HG03196 (cell line): ENCODE measurements at regions not wholly inside any gene's neighbourhood (a gene's known extent, or its start where the extent isn't known, plus 50 kb on each side); places are given as distances from the start of the nearest gene placed in this dataset.
"Not testable (repeated sequence)": the region's sequence is repeated elsewhere in the genome, so short reads cannot be mapped to it uniquely, and the experiment has no call there.

Source experiments
- ATAC-seq: cut with Tn5 transposase; IDR thresholded peaks from one replicate; pipeline ENCODE4 v1.9.1; 2021; ENCODE audit not compliant: unreplicated experiment

DNA sequence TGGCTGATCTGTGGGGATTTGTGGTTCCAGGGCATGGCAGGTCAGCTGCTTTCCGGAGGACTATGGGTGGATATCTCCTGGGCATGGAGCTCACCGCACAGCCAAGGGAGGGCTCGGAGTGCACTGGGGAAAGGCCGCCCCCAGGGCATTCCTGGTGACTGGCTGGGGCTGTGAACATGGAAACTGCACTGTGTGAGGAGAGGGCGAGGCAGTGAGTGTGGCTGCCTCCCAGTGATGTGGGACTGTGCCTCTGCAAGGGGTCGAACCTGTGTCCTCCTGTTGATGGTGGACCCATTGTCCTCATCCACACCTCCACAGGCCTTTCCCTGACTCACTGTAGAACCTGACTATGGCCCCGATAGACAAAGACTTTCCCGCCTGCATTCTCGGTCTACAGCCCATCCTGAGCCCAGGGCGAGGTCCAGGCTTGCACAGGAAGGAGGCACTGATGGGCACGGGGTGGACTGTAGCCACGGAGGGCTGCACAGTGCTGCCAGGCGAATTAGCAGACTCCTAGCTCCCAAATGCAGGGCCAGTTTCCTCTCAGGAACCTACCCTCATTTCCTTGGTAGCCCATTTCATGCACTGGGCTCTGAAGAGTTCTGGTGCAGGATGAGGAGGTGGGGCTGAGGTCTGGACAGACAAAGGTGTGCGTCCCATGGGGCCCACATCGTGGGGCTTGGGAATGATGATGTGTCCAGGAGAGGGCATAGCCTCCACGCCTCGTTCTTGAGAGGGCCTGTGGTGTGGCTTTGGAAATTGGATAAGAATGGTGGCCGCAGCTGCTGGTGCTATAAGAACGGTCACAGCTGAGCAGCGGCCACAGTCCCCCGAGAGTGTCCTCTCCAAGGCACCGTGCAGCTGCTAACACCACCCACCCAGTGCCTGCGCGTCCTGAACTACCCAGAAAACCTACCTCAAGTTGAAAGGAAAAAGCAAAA lies 415.1 kb downstream of the TMEM121 start:
- ATAC-seq = no peak

DNA sequence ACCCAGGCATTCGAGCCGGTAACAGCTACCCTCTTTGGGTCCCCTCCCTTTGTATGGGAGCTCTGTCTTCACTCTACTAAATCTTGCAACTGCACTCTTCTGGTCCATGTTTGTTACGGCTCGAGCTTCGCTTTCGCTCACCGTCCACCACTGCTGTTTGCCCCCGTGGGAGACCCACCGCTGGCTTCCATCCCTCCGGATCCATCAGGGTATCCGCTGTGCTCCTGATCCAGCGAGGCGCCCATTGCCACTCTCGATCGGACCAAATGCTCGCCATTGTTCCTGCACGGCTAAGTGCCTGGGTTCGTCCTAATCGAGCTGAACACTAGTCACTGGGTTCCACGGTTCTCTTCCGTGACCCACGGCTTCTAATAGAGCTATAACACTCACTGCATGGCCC lies 416.3 kb downstream of the TMEM121 start:
- not testable (repeated sequence) for ATAC-seq

- no peak for ATAC-seq
Observed at GRCh38 chr14:105943973-105944602, 417.7 kb downstream of the TMEM121 start.

DNA sequence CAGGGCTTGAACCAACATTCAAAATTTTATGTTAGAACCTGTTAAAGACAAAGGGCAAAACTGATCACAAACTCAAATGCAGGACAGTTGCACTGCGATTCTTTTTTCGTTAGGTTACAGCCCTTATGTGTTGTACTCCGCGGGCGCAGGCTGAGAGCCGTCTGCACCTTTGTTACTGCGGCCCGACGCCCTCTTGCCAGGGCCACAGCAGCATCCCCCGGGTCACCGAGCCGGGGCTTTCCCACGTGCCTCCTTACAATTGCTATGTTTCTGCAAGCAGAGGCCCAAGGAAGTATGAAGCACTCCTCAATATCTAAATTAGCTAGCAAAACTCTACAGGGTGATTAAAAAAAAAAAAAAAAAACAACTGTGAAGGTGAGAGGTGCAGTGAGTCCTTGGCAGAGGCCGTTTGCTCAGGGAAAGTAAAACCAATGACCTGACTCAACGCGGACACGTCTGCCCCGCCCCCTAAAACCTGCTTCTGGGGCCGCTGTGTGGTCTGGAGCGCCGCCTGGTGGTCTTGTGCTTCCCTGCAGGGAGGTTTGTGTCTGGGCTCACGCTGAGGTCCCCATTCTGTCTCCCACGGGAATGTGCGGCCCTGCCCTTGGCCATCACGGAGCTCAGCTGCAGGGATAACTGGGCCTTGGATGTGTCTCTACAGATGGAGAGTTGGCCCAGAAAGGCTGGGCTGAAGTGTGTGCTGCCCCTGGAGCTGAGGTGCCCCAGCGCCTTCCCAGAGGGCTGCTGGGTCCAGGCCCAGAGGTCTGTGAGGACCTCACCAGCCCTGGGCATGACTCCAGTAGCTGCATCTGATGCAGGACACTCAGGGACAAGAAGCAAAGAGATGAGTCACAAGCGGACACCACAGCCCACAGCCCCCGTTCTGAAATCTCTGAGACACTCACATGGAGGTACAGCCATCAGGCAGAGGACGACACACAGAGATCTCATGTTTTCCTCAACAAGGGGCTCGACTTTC lies 418.5 kb downstream of the TMEM121 start:
- ATAC-seq = no peak

DNA sequence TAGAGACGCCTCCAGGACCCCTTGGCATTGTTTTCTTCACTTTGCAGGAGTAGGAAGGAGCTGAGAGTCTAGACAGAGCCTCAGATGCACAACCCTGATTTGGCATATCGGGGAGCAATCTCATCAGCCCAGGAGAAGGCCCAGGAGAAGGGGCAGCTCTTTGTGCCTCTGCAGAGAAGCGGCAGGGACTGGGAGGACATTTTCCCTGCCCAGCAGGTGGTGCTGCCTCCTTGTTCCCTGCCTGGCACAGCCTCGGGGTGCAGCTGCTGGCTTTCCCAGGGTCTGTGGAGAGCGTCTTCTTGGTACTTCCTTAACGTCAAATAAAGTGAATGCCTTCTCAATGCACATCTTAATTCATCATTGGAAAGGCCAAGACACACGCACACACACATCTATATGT lies 419.5 kb downstream of the TMEM121 start:
- no peak for ATAC-seq

DNA sequence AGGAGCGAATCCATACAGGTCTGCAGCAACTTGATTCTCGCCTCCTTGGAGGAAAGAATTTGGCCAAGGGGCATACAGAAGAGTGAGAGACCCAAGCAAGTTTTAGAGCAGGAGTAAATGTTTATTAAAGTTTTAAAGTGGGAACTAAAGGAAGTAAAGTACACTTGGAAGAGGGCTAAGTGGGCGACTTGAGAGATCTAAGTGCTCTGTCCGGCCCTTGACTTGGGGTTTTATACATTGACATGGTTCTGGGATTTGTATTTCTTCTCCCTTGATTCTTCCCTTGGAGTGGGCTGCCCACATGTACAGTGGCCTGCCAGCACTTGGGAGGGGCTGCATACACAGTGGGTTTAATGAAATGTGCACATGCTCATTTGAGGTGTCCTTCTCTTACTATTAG lies 421.2 kb downstream of the TMEM121 start:
- no peak for ATAC-seq

GRCh38 chr14:105948955-105949354 lies 422.6 kb downstream of the TMEM121 start:
- not testable (repeated sequence) for ATAC-seq

- ATAC-seq = not testable (repeated sequence)
Observed at GRCh38 chr14:105950364-105950892, 424.0 kb downstream of the TMEM121 start.

DNA sequence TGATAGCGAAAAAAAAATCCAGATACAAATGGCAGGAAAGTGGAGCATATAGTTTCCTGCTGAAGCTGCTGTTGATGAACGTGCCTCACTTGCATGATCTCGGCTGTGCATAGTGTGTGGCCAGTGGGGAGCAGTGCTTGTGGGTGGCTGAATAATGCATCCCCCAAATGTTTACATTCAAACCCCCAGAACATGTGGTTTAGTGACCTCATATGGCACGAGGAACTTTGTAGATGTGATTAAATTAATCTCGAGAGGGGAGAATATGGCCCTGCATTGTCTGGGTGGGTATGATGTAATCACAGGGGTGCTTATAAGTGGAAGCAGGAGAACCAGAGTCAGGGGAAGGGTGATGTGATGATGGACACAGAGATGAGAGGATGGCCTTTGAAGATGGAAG lies 425.0 kb downstream of the TMEM121 start:
- no peak for ATAC-seq

- ATAC-seq = no peak
Observed at GRCh38 chr14:105952222-105952621, 425.8 kb downstream of the TMEM121 start.

DNA sequence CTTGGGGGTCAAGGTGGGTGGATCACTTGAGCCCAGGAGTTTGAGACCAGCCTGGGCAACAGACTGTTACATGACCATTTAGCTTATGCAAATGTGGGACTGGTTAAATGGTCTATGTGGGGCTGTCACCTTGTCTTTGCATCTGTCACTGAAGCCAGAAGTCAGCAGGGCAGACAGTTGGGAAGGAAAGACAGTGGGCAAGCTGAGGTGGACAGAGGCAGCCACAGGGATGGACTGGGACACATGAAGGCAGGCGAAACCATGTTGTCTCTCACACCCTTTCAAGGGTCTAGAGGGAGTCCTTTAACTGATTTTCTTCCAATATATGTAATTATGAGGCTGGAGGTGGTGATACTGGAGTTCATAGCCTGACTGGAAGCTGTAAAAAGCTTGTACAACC lies 426.4 kb downstream of the TMEM121 start:
- no peak for ATAC-seq

GRCh38 chr14:105961625-105962024 lies 435.2 kb downstream of the TMEM121 start:
- not testable (repeated sequence) for ATAC-seq

DNA sequence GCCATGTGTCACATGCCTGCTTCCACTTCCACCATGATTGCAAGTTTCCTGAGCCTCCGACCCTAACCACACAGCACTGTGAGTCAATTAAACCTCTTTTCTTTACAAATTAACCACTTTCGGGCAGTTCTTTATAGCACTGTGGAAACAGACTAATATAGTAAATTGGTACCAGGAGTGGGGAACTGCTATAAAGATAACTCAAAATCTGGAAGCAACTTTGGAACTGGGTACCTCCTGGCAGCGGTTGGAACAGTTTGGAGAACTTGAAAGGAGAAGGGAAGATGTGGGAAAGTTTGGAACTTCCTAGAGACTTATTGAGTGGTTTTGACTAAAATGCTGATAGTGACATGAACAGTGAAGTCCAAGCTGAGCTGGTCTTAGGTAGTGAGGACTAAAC lies 436.1 kb downstream of the TMEM121 start:
- no peak for ATAC-seq

GRCh38 chr14:105968291-105968690 lies 441.9 kb downstream of the TMEM121 start:
- ATAC-seq = no peak

DNA sequence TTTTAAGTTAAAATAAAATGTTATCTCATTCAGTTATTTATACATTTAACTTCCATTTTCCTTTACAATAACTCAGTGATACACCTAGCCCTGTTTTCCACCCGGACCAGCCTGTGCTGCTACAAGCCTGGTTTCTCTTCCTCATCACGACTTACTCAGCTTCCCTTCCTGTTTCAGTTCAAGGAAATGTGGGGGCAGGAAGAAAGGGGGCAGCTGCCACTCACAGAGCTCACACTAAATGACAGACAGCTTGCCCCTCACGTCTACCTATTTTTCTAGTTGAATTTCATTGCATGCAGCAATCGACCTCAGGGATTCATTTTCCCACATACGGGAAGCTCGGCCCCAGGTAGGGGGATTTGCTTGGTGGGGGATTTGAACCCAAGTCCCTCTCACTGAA lies 442.6 kb downstream of the TMEM121 start:
- ATAC-seq = not testable (repeated sequence)

GRCh38 chr14:105970821-105971220 lies 444.4 kb downstream of the TMEM121 start:
- not testable (repeated sequence) for ATAC-seq

GRCh38 chr14:105971593-105972500 lies 445.5 kb downstream of the TMEM121 start:
- ATAC-seq = no peak

DNA sequence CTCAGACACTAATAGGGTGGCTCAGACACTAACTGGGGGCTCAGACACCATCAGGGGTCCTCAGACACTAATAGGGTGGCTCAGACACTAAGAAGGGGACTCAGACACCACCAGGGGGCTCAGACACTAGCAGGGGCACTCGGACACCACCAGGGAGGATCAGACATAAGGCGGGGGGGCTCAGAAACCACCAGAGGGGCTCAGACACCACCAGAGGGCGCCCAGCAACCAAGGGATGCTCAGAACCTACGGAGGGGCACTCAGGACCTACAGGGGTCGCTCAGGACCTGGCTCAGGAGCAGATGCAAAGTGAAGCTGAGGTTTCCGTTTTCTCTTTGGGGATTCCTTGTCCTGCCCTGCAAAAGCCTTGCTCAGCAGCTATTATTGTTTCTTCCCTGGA lies 448.5 kb downstream of the TMEM121 start:
- no peak for ATAC-seq

DNA sequence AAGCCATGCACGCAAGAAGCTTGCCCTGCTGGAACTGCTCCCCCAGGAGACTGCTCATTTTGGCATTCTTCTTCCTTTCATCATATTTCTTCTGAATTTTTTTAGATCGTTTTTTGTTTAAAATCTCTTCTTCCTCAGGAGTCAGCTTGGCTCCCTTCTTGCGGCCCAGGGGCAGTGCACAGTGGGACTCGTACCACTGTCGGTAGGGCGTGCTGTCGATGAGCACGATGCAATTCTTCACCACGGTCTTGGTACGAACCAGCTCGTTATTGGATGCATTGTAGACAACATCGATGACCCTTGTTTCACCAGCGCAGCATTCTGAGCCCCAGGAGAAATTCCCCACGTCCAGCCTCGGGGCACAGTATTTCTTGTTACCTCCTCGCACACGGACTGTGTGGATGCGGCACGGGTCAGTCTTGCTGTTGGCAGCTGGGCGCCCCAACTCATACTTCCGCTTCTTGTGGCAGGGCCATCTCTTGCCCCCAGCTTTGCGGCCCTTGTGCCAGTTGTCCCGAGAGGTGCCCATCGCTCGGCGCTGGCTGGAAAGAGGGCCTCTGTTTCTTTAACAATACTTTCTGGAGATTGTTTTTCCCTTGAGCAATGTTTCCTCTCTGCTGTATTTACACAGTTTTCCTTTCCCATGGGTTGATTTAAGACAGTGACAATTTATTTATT lies 452.4 kb downstream of the TMEM121 start:
- ATAC-seq = no peak
